Central memory CD8-positive, alpha-beta T cell (primary cell): ENCODE measurements at regions not wholly inside any gene's neighbourhood (a gene's known extent, or its start where the extent isn't known, plus 50 kb on each side); places are given as distances from the start of the nearest gene placed in this dataset.
"Not testable (repeated sequence)": the region's sequence is repeated elsewhere in the genome, so short reads cannot be mapped to it uniquely, and the experiment has no call there.

Experiments
- ATAC-seq: fragments of 150-1000 bp; cut with Tn5 transposase; replicated peaks from 2 replicates; pipeline ENCODE4 v1.10.0; 2022; ENCODE audit warnings: mild to moderate bottlenecking, moderate FRiP score, moderate number of reproducible peaks; ENCODE audit not compliant: poor library complexity, severe bottlenecking; ENCODE audit errors: extremely low read depth
- DNase-seq, 2 donors: peaks; one replicate each; pipeline ENCODE4 v3.0.0; 2021; ENCODE audit warnings: low spot score in 2 of 2
- H3K27ac Mint-ChIP-seq: one replicate; pipeline ENCODE4 v1.8.0; 2022; ENCODE audit warnings: low read depth, mild to moderate bottlenecking, moderate library complexity, mixed read lengths
- H3K27me3 Mint-ChIP-seq: one replicate; pipeline ENCODE4 v1.8.0; 2022; ENCODE audit warnings: mixed read lengths
- H3K36me3 Mint-ChIP-seq: one replicate; pipeline ENCODE4 v1.8.0; 2022; ENCODE audit warnings: mild to moderate bottlenecking, moderate library complexity, mixed read lengths; ENCODE audit not compliant: insufficient read depth
- H3K4me1 Mint-ChIP-seq: one replicate; pipeline ENCODE4 v1.8.0; 2022; ENCODE audit warnings: mixed read lengths
- H3K4me3 Mint-ChIP-seq: one replicate; pipeline ENCODE4 v1.8.0; 2022; ENCODE audit warnings: mild to moderate bottlenecking, moderate library complexity, mixed read lengths
- H3K9me3 Mint-ChIP-seq: one replicate; pipeline ENCODE4 v1.8.0; 2022; ENCODE audit warnings: mixed read lengths

- Mint-ChIP-seq H3K4me1 (no peaks in the 10 kb centered on the region), H3K27ac (no peak overlapping the region), H3K36me3 (no peaks in the 10 kb centered on the region), H3K9me3 (peaks cover 19% of the 10 kb centered on the region), H3K4me3 (no peak overlapping the region), H3K27me3 (no peaks in the 10 kb centered on the region)
- ATAC-seq (no peak), DNase-seq (no peak)
These were observed 1245.8 kb downstream of the CDH11 start for GRCh38 chr16:63876103-63876502.

- H3K27ac Mint-ChIP-seq, H3K4me1 Mint-ChIP-seq, H3K9me3 Mint-ChIP-seq, H3K27me3 Mint-ChIP-seq, ATAC-seq, H3K4me3 Mint-ChIP-seq, H3K36me3 Mint-ChIP-seq, DNase-seq: not testable (repeated sequence)
These were observed 1261.2 kb downstream of the CDH11 start for GRCh38 chr16:63860700-63861099.

GRCh38 chr16:63856537-63856936, 1265.3 kb downstream of the CDH11 start:
- no peak overlapping the region for H3K27ac Mint-ChIP-seq
- no peaks in the 10 kb centered on the region for H3K27me3 Mint-ChIP-seq

GRCh38 chr16:63850979-63851378, 1270.9 kb downstream of the CDH11 start:
- no peak overlapping the region for H3K27ac Mint-ChIP-seq
- no peak for DNase-seq
- H3K4me3 Mint-ChIP-seq: no peak overlapping the region
- no peak for ATAC-seq
- no peaks in the 10 kb centered on the region for H3K36me3 Mint-ChIP-seq
- peaks cover 19% of the 10 kb centered on the region for H3K9me3 Mint-ChIP-seq
- H3K27me3 Mint-ChIP-seq: no peaks in the 10 kb centered on the region
- H3K4me1 Mint-ChIP-seq: no peaks in the 10 kb centered on the region

More at GRCh38 chr16:63856537-63856936, 1265.3 kb downstream of the CDH11 start:
- Mint-ChIP-seq H3K9me3 (no peaks in the 10 kb centered on the region), H3K4me1 (no peaks in the 10 kb centered on the region), H3K36me3 (no peaks in the 10 kb centered on the region), H3K4me3 (no peak overlapping the region)
- ATAC-seq (no peak), DNase-seq (no peak)

GRCh38 chr16:63841271-63841670, 1280.6 kb downstream of the CDH11 start:
- Mint-ChIP-seq H3K36me3 (no peaks in the 10 kb centered on the region), H3K27me3 (no peaks in the 10 kb centered on the region), H3K4me1 (no peaks in the 10 kb centered on the region), H3K4me3 (no peak overlapping the region), H3K9me3 (peaks cover 36% of the 10 kb centered on the region), H3K27ac (no peak overlapping the region)
- ATAC-seq: no peak
- DNase-seq: no peak

GRCh38 chr16:63830061-63830460, 1291.8 kb downstream of the CDH11 start:
- Mint-ChIP-seq H3K9me3 (peaks cover 12% of the 10 kb centered on the region), H3K4me3 (no peak overlapping the region), H3K4me1 (no peaks in the 10 kb centered on the region), H3K36me3 (no peaks in the 10 kb centered on the region), H3K27me3 (no peaks in the 10 kb centered on the region), H3K27ac (no peak overlapping the region)
- DNase-seq: no peak
- ATAC-seq: no peak

- H3K27ac Mint-ChIP-seq: no peak overlapping the region
- H3K27me3 Mint-ChIP-seq: no peaks in the 10 kb centered on the region
- H3K4me3 Mint-ChIP-seq: no peak overlapping the region
- H3K36me3 Mint-ChIP-seq: no peaks in the 10 kb centered on the region
- H3K9me3 Mint-ChIP-seq: peaks cover 24% of the 10 kb centered on the region
- no peaks in the 10 kb centered on the region for H3K4me1 Mint-ChIP-seq
- ATAC-seq: no peak
- no peak for DNase-seq
These were observed 1299.0 kb downstream of the CDH11 start for GRCh38 chr16:63822818-63823217.

GRCh38 chr16:63816276-63816675, 1305.6 kb downstream of the CDH11 start:
- Mint-ChIP-seq H3K27me3 (no peaks in the 10 kb centered on the region), H3K4me1 (no peaks in the 10 kb centered on the region), H3K4me3 (no peak overlapping the region), H3K36me3 (no peaks in the 10 kb centered on the region), H3K27ac (no peak overlapping the region), H3K9me3 (peaks cover 32% of the 10 kb centered on the region)
- DNase-seq (no peak), ATAC-seq (no peak)

- ATAC-seq (no peak), DNase-seq (no peak)
- Mint-ChIP-seq H3K27me3 (no peaks in the 10 kb centered on the region), H3K4me1 (no peaks in the 10 kb centered on the region), H3K27ac (no peak overlapping the region), H3K36me3 (no peaks in the 10 kb centered on the region), H3K9me3 (peaks cover 23% of the 10 kb centered on the region), H3K4me3 (no peak overlapping the region)
These were observed 1308.0 kb downstream of the CDH11 start for GRCh38 chr16:63813862-63814261.

- Mint-ChIP-seq H3K9me3 (peaks cover 20% of the 10 kb centered on the region), H3K4me1 (no peaks in the 10 kb centered on the region), H3K27me3 (no peaks in the 10 kb centered on the region), H3K27ac (no peak overlapping the region), H3K36me3 (no peaks in the 10 kb centered on the region), H3K4me3 (no peak overlapping the region)
- DNase-seq (no peak), ATAC-seq (no peak)
These were observed 1313.1 kb downstream of the CDH11 start for GRCh38 chr16:63808730-63809129.

- ATAC-seq (no peak), DNase-seq (no peak)
- no peak overlapping the region for H3K4me3 Mint-ChIP-seq
- no peaks in the 10 kb centered on the region for H3K27me3 Mint-ChIP-seq
- no peaks in the 10 kb centered on the region for H3K4me1 Mint-ChIP-seq
- H3K27ac Mint-ChIP-seq: no peak overlapping the region
- peaks cover 16% of the 10 kb centered on the region for H3K9me3 Mint-ChIP-seq
- H3K36me3 Mint-ChIP-seq: no peaks in the 10 kb centered on the region
These were observed 1314.9 kb downstream of the CDH11 start for GRCh38 chr16:63806794-63807506.

GRCh38 chr16:63804126-63804525, 1317.7 kb downstream of the CDH11 start:
- DNase-seq: no peak
- ATAC-seq: no peak
- H3K27me3 Mint-ChIP-seq: no peaks in the 10 kb centered on the region
- H3K4me1 Mint-ChIP-seq: no peaks in the 10 kb centered on the region
- H3K27ac Mint-ChIP-seq: no peak overlapping the region
- no peaks in the 10 kb centered on the region for H3K36me3 Mint-ChIP-seq
- no peak overlapping the region for H3K4me3 Mint-ChIP-seq
- H3K9me3 Mint-ChIP-seq: peaks cover 14% of the 10 kb centered on the region

GRCh38 chr16:63789603-63790002, 1332.3 kb downstream of the CDH11 start:
- Mint-ChIP-seq H3K9me3 (peaks cover 21% of the 10 kb centered on the region), H3K4me1 (no peaks in the 10 kb centered on the region), H3K36me3 (no peaks in the 10 kb centered on the region), H3K27ac (no peak overlapping the region), H3K27me3 (no peaks in the 10 kb centered on the region), H3K4me3 (no peak overlapping the region)
- no peak for ATAC-seq
- DNase-seq: no peak
